Panc1 (cell line): ENCODE measurements at regions not wholly inside any gene's neighbourhood (a gene's known extent, or its start where the extent isn't known, plus 50 kb on each side); places are given as distances from the start of the nearest gene placed in this dataset.

Source experiments
- TCF7L2 ChIP-seq: IDR thresholded peaks from 2 replicates; pipeline ENCODE4 v1.6.1; 2011; ENCODE audit warnings: mild to moderate bottlenecking, low read depth, low read length, inconsistent platforms
- TF ChIP-seq, protein P1 (sequence below): fragments of 450-650 bp; IDR thresholded peaks from 2 replicates; pipeline ENCODE4 v1.5.1; 2017; ENCODE audit warnings: mild to moderate bottlenecking
- TF ChIP-seq, protein P2 (sequence below), 2 experiments: IDR thresholded peaks; 2 replicates each; pipeline ENCODE4 v1.6.1; 2011 to 2012; ENCODE audit warnings: low read depth in 2 of 2, control low read depth in 1 of 2, low read length in 1 of 2, mild to moderate bottlenecking in 1 of 2, moderate library complexity in 1 of 2; ENCODE audit not compliant: insufficient read depth in 1 of 2

DNA sequence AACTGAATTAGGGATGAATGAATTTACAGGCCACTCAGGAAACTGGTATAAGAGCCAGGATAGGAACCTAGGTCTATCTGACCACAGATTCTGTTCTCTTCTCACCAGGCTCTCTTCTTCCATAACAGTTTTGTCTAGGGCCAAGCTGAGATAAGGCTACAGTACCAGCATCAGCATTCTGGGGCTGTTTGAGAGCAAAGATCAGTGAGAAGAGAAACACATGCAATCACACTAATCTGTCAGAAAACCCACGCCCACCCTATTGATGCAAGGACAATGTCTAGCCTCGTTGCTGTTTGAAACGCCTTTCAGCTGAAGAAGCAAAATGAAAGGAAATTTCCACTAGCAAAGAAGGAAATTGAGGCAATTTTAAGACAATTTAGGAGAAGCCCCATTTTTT lies 137.7 kb downstream of the LCA5 start:
- TF ChIP-seq, protein P1, sequence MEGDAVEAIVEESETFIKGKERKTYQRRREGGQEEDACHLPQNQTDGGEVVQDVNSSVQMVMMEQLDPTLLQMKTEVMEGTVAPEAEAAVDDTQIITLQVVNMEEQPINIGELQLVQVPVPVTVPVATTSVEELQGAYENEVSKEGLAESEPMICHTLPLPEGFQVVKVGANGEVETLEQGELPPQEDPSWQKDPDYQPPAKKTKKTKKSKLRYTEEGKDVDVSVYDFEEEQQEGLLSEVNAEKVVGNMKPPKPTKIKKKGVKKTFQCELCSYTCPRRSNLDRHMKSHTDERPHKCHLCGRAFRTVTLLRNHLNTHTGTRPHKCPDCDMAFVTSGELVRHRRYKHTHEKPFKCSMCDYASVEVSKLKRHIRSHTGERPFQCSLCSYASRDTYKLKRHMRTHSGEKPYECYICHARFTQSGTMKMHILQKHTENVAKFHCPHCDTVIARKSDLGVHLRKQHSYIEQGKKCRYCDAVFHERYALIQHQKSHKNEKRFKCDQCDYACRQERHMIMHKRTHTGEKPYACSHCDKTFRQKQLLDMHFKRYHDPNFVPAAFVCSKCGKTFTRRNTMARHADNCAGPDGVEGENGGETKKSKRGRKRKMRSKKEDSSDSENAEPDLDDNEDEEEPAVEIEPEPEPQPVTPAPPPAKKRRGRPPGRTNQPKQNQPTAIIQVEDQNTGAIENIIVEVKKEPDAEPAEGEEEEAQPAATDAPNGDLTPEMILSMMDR: no peak
- TF ChIP-seq, protein P2, sequence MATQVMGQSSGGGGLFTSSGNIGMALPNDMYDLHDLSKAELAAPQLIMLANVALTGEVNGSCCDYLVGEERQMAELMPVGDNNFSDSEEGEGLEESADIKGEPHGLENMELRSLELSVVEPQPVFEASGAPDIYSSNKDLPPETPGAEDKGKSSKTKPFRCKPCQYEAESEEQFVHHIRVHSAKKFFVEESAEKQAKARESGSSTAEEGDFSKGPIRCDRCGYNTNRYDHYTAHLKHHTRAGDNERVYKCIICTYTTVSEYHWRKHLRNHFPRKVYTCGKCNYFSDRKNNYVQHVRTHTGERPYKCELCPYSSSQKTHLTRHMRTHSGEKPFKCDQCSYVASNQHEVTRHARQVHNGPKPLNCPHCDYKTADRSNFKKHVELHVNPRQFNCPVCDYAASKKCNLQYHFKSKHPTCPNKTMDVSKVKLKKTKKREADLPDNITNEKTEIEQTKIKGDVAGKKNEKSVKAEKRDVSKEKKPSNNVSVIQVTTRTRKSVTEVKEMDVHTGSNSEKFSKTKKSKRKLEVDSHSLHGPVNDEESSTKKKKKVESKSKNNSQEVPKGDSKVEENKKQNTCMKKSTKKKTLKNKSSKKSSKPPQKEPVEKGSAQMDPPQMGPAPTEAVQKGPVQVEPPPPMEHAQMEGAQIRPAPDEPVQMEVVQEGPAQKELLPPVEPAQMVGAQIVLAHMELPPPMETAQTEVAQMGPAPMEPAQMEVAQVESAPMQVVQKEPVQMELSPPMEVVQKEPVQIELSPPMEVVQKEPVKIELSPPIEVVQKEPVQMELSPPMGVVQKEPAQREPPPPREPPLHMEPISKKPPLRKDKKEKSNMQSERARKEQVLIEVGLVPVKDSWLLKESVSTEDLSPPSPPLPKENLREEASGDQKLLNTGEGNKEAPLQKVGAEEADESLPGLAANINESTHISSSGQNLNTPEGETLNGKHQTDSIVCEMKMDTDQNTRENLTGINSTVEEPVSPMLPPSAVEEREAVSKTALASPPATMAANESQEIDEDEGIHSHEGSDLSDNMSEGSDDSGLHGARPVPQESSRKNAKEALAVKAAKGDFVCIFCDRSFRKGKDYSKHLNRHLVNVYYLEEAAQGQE (IDR thresholded peaks at IDR 0.05; ENCODE audit: insufficient read depth in 1 of 2, low read depth in 2 of 2, low read length in 1 of 2): no peak
- no peak for TF ChIP-seq TCF7L2
